COLO829 (cell line): ENCODE measurements at regions not wholly inside any gene's neighbourhood (a gene's known extent, or its start where the extent isn't known, plus 50 kb on each side); places are given as distances from the start of the nearest gene placed in this dataset.
"Not testable (repeated sequence)": the region's sequence is repeated elsewhere in the genome, so short reads cannot be mapped to it uniquely, and the experiment has no call there.

Experiments used
- DNase-seq: peaks from one replicate; pipeline ENCODE4 v3.0.0; 2012; ENCODE audit warnings: low spot score

GRCh38 chr13:38147050-38147449 is 202.6 kb upstream of the UFM1 start:
- no peak for DNase-seq

DNA sequence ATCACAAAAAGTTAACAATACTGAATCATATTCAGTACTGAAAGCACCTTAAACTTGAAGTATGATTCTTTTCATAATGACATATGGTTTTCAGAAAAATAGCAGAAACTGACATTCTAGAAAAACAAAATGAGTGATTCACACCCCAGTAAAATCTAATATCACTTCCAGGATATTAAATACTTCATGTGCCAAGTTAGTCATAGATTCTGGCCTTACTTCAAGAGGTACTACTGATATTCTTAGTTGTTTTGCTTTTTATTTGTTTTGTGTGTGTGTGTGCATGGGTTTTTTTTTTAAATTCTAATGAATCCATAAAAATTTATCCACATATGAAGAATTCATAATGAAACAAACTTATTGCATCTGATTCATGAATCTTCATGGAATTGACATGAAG is 207.9 kb upstream of the UFM1 start:
- DNase-seq, result no peak

- no peak for DNase-seq
Measured at GRCh38 chr13:38135592-38135991, 214.1 kb upstream of the UFM1 start.

DNA sequence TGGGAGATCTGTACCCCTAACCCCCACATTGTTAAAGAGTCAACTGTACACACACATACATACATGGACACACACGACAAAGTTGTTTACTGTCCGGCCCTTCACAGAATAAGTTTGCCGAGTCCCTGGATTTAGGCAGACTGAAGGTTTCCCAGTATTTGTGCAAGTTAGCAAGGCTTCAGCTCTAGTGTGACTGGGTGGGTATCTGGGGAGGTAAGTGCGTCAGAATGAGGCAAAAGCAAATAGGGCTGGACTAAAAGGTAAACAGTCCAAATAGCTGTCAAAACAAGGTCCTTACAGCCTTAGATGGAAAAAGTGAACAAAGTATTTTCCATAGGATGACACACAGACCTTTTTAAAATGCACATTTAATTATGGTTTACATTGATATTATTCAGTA is 228.4 kb upstream of the UFM1 start:
- no peak for DNase-seq

- DNase-seq, result no peak
Measured at GRCh38 chr13:38103851-38104250, 234.3 kb upstream of the TRPC4 start.

GRCh38 chr13:38099751-38100150 is 230.2 kb upstream of the TRPC4 start:
- DNase-seq, result no peak

DNA sequence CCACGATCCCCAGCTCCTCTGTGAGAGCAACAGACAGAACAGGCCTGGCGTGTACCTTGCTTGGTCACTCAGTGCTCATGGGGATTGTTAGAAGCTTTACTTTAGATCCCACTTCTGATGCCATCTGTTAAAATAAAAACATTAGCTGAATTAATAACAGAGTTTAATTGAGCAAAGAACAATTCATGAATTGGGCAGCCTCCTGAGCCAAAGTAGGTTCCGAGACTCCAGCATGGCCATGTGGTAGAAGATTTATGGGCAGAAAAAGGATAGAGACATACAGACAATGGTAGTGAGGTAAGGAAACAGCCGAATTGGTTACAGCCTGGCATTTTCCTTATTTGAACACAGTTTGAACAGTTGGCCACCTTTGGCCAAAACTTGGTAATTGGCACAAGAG is 223.9 kb upstream of the TRPC4 start:
- no peak for DNase-seq

DNA sequence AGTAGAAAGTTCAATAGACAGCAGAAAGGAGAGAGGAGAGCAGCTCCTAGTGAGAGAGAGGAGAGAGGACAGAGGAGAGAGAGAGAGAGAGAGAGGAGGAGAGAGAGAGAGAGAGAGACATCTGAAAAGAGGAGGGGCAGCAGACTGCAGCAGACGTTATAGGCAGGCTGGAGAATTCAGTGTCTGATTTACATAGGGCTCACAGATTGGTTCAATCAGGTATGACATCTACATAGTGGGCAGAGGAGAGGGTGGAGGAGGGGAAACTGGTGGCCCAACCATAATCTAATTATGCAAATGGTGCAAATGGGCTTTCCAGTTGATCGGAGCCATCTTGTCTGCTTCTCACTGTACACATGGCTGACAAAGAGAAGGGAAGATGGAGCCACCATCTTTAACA is 221.3 kb upstream of the TRPC4 start:
- no peak for DNase-seq

GRCh38 chr13:38086721-38087120 is 217.1 kb upstream of the TRPC4 start:
- no peak for DNase-seq

GRCh38 chr13:38086013-38086412 is 216.4 kb upstream of the TRPC4 start:
- no peak for DNase-seq

DNA sequence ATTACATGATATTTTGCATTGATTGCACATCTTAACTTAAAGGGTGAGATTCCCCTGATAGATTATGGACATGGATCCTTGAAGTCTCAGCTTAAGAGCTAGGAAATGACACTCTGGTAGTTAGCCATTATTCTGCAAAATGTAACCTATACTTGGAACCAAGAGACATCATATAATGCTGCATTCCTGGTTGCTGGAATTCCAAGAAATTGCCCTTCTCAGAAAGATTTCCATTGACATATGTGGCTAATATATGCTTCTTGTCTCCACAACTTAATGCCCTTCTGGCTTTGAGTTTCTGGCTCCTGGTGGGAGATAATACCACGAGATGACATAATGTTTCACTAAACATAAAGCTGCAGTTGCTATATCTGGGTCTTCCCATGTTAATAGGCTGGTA is 204.4 kb upstream of the TRPC4 start:
- no peak for DNase-seq

DNA sequence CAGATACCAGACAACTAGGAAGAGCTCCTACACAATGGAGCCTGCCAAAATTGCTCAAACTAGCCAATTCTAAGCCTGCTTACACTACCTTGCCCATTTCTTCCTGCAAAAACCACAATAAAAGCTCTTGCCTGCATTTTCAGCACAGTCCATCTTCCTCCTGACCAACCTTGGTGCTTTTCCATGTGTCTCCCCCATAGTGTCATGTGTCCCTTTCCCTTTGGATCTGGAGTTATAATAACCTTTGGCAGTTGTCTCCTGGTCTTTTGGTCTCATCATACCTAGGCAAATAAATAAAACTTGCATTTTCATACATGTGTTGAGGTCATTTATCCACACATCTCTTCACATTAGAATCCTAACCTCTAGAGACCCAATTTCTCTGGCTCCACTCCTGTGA is 203.1 kb upstream of the TRPC4 start:
- no peak for DNase-seq

GRCh38 chr13:38071340-38071739 is 201.8 kb upstream of the TRPC4 start:
- not testable (repeated sequence) for DNase-seq

DNA sequence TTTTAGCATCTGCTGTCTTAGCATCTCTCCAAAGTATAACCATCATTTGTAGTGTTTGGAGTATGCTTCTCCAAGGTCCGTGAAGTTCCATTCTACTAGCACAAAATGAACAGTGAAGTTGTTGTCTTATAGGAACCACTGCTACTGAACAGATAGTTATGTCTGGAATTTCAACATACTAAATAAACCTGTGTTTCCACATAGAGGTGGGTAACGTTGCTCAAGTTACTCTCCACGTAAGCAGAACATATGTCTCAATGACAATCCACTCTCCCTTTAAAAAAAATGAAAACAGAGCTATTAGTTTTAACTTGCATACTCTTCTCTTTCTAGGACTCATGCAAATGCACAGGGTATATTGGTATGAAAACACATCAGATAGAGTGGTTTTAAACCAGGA is 184.3 kb upstream of the TRPC4 start:
- no peak for DNase-seq

- DNase-seq, result no peak
Measured at GRCh38 chr13:38046049-38046376, 176.4 kb upstream of the TRPC4 start.

- DNase-seq, result no peak
Measured at GRCh38 chr13:38045278-38046048, 175.9 kb upstream of the TRPC4 start.

- no peak for DNase-seq
Measured at GRCh38 chr13:38044067-38044466, 174.5 kb upstream of the TRPC4 start.

- no peak for DNase-seq
Measured at GRCh38 chr13:38042771-38043170, 173.2 kb upstream of the TRPC4 start.

DNA sequence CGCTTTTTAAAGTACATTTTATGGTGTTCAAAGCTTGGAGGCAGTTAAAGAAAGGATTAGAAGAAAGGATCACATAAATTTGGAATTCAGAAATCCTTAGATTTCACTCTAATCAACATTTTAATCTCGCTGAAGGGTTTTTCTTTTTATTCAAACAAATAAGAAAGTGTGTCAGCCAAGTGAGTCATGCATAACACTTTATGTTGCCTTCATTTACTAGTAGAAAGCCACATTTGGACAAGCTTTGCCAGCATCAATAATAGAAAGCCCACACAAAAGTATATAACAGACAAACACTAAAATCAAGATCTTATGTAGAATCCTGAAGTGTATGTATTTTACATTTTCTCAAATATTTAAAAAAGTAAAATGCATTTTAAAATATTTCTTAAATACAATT is 154.9 kb upstream of the TRPC4 start:
- DNase-seq, result no peak

GRCh38 chr13:38017320-38017719 is 147.7 kb upstream of the TRPC4 start:
- no peak for DNase-seq

DNA sequence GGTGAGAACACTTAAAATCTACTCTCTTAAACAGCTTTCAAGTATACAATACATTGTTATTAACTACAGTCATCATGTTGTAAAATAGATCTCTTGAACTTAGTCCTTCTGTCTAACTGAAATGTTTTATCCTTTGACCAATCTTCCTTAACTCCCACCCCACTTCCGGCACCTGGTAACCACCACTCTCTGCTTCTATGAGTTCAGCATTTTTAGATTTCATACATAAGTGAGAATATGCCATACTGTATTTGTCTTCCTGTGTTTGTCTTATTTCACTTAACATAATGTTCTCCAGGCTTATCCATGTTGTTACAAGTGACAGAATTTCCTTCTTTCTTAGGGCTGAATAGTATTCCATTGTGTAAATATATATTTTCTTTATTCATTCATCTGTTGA is 144.1 kb upstream of the TRPC4 start:
- no peak for DNase-seq

- no peak for DNase-seq
Measured at GRCh38 chr13:38012096-38012495, 142.5 kb upstream of the TRPC4 start.

DNA sequence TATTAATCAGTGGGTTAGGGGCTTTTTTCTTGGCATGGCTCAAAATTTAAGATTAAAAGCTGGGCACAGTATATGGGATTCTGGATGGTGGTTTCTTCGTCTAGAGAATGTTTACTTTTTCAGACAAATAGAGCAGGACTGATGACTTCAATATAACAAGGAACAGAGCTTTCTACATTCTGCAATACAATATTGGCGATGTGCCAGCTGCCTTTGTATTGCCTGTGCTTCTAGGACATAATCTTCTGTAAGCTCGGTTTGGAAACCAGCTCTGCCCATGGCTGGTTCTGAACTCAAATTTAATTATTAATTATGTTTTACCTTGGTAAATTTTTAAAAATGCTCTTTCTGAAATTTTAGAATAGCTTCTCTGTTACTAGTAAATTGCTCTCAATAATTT is 139.1 kb upstream of the TRPC4 start:
- DNase-seq, result no peak

- DNase-seq, result no peak
Measured at GRCh38 chr13:38002606-38003005, 133.0 kb upstream of the TRPC4 start.

- DNase-seq, result no peak
Measured at GRCh38 chr13:37997641-37998040, 128.1 kb upstream of the TRPC4 start.
